Non-pigmented ciliary epithelial cell (primary cell): ENCODE measurements at regions not wholly inside any gene's neighbourhood (a gene's known extent, or its start where the extent isn't known, plus 50 kb on each side); places are given as distances from the start of the nearest gene placed in this dataset.

Source experiments
- DNase-seq: peaks from one replicate; pipeline ENCODE4 v3.0.0-alpha.2; 2010; ENCODE audit warnings: low read depth

- no peak for DNase-seq
Measured at GRCh38 chr9:80369641-80370040, 797.9 kb downstream of the TLE4 start.

GRCh38 chr9:80366626-80367025, 794.9 kb downstream of the TLE4 start:
- no peak for DNase-seq

- no peak for DNase-seq
Measured at GRCh38 chr9:80359941-80360881, 788.4 kb downstream of the TLE4 start.

- no peak for DNase-seq
Measured at GRCh38 chr9:80359291-80359690, 787.5 kb downstream of the TLE4 start.

GRCh38 chr9:80352967-80353366, 781.2 kb downstream of the TLE4 start:
- DNase-seq = no peak

GRCh38 chr9:80351612-80352011, 779.8 kb downstream of the TLE4 start:
- DNase-seq = no peak

- no peak for DNase-seq
Measured at GRCh38 chr9:80326105-80326504, 754.3 kb downstream of the TLE4 start.

GRCh38 chr9:80320916-80321315, 749.2 kb downstream of the TLE4 start:
- DNase-seq = peak; percentile 37

GRCh38 chr9:80320480-80320879, 748.7 kb downstream of the TLE4 start:
- no peak for DNase-seq

GRCh38 chr9:80305136-80305535, 733.4 kb downstream of the TLE4 start:
- no peak for DNase-seq

GRCh38 chr9:80294955-80295354, 723.2 kb downstream of the TLE4 start:
- no peak for DNase-seq

GRCh38 chr9:80294318-80294717, 722.6 kb downstream of the TLE4 start:
- no peak for DNase-seq

GRCh38 chr9:80292231-80292630, 720.5 kb downstream of the TLE4 start:
- DNase-seq = no peak

GRCh38 chr9:80285326-80285725, 713.6 kb downstream of the TLE4 start:
- DNase-seq = peak; percentile 6

- DNase-seq = no peak
Measured at GRCh38 chr9:80282766-80283165, 711.0 kb downstream of the TLE4 start.

GRCh38 chr9:80259079-80259478, 687.3 kb downstream of the TLE4 start:
- DNase-seq = no peak

- no peak for DNase-seq
Measured at GRCh38 chr9:80251778-80252177, 680.0 kb downstream of the TLE4 start.

GRCh38 chr9:80242022-80242421, 670.3 kb downstream of the TLE4 start:
- no peak for DNase-seq

GRCh38 chr9:80235752-80236151, 664.0 kb downstream of the TLE4 start:
- DNase-seq = no peak

GRCh38 chr9:80233906-80234305, 662.1 kb downstream of the TLE4 start:
- no peak for DNase-seq

- no peak for DNase-seq
Measured at GRCh38 chr9:80233102-80233843, 661.5 kb downstream of the TLE4 start.

GRCh38 chr9:80231318-80232236, 659.8 kb downstream of the TLE4 start:
- no peak for DNase-seq
